ENCODE measurements at regions not wholly inside any gene's neighbourhood (a gene's known extent, or its start where the extent isn't known, plus 50 kb on each side); places are given as distances from the start of the nearest gene placed in this dataset.

DNA sequence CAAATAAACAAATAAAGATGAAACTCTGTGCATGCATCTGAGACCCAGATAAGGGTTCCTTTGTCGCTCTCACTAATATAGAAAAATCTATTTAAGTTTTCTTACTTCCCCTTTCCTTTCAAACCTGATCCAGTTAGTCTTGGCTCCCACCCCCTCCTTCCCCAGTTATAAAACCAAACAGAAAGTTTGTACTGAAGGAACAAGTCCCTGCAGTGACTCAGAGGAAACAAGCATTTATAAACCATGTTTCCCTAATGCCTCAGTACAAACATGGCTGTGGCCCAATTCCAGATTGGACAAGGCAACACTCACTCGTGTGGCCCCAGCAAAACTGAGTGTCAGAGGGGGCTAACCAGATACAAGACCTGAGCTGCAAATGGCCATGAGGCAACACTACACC is 65.5 kb upstream of the ARHGAP20 start:
- Histone ChIP-seq H3K4me3 (no peak overlapping the region), H3K27ac (peak overlapping the region in 6 of 21 experiments; percentile 13 to 61 (median 41))

DNA sequence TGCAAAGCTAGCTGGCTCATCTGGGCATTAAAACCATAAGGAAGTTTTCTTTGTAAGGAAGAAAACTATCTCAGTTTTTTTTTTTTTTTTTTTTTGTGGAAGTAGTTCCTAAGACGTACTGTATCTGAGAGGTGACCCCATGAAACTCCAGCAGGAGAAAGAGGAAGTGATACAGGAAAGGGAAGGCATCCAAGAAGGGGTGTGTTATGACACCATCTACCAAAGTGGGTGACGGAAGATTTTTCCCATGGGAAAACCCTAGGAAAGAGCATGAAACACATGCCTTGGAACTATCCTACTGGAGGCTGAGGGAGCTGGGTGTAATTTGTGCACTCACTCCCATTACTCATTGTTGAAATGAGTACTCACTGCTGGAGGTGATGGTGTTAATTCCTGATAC is 63.8 kb upstream of the ARHGAP20 start:
- no peak overlapping the region for H3K4me3 ChIP-seq
- H3K27ac ChIP-seq = no peak overlapping the region

DNA sequence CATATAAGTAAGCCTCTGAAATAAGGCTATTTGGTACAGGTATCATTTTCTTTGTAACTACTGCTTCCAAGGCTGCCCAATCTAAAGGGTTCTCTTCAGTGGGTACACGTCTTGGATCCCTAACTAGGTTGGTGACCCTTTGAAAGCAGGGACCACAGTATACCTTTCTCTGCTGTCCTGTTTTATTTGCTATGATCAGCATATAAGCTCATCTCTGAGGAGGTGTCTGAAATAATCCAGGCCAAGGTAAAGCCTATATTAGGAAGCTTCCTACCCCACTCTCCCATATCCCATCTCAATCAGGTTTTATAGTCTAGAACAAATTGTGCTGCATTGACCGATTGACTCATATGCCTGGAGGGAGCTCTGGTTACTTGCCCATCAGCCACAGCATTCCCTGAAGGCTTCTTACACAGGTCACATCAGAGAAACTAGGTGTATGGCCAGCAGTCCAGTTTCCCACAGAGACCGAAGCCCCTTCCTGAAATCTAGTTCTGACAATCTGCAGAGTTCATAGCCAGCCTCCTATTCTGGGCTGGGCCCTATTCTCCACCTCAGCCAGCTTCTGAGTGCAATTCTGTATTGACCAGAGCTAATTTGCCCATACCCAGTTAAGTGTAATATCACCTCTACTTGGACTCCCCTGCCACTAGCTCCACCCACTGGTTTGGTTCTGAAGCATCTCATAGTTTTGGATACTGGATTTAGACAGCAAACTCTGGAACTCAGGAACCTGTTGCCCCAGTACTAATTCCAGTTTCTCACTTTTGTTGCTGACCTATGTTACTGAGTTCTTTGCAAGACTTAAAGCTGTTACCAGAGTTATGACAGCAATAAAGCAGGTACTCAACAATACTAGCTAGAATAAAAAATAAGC is 62.1 kb upstream of the ARHGAP20 start:
- Histone ChIP-seq H3K27ac (no peak overlapping the region), H3K4me3 (no peak overlapping the region)

DNA sequence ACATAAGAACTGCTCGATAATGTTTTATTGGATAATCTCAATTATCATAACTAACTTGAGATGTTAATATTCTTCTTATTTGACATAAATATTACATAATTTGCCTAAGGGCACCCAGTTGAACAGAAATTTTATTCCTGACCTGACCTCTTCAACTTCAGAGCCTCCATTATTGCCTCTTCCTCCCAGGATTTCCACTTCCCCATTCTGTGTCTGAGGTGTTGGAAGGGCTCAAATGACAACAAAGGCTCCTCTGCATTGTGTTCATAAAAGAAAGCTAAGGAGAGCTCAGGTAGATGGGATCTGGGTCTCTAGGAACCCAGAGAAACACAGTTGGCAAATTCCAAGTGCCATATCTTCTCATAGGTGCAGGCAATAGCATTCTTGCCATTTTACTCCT is 61.2 kb upstream of the ARHGAP20 start:
- H3K27ac ChIP-seq = no peak overlapping the region
- no peak overlapping the region for H3K4me3 ChIP-seq

DNA sequence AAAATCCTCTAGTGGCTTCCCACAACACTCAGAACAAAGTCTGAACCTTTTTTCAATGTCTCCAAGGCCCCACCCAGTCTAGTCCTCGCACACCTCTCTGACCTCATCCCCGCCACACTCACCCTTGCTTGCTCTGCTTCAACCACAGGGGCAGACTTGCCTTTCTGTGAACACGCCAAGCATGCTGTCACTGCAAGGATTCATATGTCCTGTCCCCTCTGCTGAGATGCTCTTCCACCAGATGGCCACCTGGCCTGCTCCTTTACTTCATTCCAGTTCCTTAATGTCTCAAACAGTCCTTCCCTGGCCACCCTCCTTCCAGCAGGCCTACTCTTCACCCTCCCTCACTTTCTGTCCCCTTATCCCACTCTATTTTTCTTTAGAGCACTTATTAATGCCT is 60.6 kb upstream of the ARHGAP20 start:
- Histone ChIP-seq H3K27ac (no peak overlapping the region), H3K4me3 (no peak overlapping the region)

DNA sequence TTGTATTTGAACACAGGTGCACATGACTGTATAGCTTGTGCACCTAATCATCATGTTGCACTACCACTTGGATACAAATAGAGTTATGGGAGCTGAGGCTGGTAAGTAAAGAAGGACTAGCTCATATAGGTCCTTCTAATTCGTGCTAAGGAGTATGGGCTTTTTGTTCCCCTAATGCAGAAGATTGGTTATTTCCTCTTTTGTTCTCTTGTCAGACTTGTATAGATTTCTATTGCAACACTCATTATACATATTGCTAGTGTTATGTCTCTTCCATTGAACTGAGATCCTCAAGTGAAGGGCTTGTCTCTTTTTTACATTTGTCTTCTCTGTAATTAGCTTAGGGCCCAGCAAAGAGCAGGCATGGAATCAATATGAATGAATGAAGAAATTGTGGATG is 54.1 kb upstream of the ARHGAP20 start:
- H3K4me3 ChIP-seq = no peak overlapping the region
- H3K27ac ChIP-seq = no peak overlapping the region

DNA sequence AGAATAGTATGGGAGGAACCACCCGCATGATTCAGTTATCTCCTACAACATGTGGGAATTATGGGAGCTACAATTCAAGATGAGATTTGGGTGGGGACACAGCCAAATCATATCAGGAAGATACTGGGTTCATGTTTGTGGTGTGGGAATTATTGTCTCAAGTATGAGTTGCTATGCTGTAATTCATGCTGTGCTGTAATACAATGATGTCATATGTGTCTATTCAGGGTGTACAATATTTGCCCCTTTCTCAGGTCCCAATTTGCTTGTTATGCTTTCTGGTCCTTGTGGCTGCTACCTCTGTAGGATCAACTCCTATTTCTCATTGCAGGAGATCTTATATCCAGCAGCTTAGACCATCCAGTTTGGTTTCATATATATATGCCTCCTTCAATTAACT is 52.2 kb upstream of the ARHGAP20 start:
- Histone ChIP-seq H3K4me3 (no peak overlapping the region), H3K27ac (no peak overlapping the region)

DNA sequence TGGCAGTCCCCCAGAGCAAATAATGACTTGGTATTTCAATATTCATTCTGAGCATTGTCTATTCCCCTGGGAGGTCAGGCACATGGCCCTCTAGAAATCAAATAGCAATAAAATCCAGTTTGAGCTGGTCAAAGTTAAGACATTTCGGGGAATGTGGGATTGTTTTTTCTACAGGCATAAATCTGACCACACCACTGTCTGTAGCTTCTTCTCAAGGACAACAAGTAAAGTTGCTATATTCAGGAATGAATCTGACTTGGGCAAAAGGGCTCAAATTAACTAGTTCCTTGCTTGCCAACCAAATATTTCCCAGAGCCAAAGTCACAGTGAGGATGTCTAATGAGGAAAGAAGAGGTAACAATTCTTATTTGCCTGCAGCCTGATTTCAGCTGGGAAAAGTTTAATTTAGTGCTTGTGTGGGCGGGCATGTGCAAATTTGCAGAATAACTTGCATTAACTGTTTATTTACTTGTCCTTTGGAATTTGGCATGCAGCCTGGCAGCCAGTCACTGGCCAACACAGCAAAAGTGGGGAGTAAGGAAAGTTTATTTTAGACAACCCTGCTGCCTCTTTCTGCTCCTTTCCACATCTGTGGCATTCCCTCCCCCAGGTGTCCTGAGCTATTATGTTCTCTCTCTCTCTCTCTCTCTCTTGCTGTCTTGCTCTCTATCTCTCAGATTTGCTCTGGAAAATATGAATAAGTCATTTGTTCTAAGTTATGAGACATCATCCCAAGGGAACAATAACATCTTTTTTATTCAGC is 51.2 kb upstream of the ARHGAP20 start:
- Histone ChIP-seq H3K4me3 (no peak overlapping the region), H3K27ac (peak overlapping the region in 4 of 21 experiments; percentile 14 to 46 (median 24))

DNA sequence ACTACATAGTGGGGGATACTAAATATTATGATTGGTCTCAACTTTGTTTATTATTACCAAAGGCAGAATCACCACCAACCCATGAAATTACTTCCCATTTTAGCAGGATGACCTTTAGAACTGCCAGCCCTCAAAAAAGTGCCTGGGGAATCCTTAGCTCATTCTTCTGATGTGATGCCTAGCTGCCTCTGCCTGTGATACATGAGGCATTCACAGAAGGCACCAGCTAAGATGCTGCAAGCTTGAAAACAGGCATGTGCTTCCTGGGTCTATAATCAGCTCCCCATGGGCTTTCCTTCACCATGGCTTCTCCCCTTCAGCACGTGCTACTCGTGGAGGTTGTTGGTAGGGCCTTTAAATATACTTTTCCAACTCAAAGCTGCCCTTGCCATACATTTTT is 50.4 kb upstream of the ARHGAP20 start:
- Histone ChIP-seq H3K4me3 (no peak overlapping the region), H3K27ac (no peak overlapping the region)
